ENCODE measurements at regions not wholly inside any gene's neighbourhood (a gene's known extent, or its start where the extent isn't known, plus 50 kb on each side); places are given as distances from the start of the nearest gene placed in this dataset.

DNA sequence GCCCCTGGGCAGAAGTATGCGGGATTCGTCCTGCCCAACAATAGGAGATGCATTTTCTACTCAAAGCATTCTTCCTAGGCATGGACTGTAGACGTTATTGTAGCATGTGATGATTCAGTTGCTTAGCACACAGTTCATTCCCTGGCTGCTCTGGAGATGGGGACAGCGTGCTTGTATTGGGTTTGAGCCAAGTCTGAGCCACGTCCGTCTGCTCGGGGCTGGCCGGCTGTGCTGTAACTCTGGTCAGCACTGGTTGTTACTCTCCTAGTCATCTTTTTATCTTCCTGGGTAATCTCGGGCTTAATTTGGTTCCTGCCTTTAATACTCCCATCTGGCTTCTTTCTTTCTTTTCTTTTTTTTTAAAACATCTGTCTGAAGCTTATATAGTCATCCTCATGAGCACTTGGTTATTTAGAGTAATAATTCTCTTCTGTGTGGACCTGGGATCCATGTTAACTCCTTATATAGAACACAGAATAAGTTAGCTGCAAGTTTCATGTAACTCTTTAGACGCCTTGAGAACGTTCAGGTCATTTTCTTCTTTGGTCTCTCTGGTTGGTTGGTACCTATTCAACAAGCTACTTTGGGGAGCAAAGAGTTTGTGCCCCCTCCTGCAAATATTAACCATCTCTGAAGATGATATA is 118.8 kb upstream of the RPS23 start:
- no peak for DNase-seq (ENCODE audit: low read depth)

DNA sequence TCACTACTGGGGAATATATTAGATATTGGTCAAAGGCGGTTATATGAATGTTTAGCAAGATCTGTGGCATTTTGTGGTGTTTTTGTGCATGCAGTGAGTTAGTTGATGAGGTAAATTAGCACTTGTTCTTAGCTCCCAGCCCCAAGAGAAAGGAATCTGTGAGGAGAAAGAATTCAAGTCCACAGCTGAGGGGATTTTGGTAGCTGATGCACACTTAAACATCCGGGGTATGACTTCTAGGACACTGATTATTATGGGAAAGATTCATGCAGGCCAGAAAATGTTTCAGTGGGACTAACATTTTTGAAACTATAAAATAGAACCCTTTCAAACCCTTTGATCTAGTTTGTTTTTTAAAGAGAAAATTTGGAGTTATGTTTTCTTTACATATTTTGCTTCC is 118.2 kb upstream of the RPS23 start:
- DNase-seq (ENCODE audit: low read depth) = no peak

DNA sequence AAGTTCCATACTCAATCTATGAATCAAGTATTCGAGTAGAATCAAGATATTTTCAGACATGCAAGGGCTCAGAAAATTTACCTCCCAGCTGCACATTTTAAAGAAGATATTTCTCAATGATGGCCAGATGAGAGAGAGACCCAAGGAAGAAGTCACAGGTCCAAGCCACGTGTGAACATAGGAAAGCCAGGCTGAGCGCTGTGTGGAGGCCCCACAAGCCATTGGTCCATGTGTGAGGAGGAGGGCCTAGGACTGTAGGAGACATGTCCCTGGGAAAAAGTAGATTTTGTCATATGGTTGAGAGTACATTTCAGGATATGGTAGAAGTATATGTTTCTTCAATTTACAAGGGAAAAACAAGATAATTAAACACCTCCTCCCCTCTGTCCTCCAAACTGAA is 115.8 kb upstream of the RPS23 start:
- no peak for DNase-seq (ENCODE audit: low read depth)

DNA sequence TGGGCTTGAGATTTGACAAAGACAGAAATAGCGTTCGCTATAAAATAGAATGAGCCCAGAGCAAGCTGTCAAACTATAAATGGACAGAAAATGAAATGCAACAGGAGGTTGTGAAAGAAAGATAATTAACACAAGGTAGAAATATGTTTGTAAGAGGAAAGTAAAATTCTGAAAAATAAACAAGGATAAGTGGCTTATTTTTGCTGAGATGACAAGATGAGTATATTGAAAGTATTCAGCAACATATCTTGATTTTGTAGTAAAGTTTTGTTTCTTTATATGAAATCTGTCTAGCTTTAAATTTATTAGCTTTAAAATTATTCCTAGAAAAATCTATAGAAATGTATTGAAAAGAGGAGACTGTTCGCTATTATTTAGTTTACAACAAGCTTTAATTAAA is 111.9 kb upstream of the RPS23 start:
- no peak for DNase-seq (ENCODE audit: low read depth)

DNA sequence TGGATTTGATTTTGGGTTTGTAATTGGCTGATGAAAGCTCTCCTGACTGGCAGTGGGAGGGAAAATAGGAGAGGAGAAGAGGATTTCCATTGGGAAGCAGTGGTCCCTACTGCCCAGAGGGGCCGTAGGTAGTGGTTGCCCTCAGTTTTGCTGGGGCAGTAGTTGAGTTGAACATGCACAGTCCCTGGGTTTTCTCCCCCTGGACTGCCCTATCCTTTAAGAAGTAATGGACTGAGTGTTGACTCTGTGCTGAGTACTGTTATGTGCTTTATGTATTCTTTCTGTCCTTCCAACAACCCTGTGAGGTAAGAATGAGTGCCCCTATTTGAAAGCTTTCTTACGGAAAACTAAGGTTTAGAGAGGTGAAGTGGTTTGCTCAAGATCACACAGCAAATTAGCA is 111.2 kb upstream of the RPS23 start:
- DNase-seq (ENCODE audit: low read depth) = no peak

DNA sequence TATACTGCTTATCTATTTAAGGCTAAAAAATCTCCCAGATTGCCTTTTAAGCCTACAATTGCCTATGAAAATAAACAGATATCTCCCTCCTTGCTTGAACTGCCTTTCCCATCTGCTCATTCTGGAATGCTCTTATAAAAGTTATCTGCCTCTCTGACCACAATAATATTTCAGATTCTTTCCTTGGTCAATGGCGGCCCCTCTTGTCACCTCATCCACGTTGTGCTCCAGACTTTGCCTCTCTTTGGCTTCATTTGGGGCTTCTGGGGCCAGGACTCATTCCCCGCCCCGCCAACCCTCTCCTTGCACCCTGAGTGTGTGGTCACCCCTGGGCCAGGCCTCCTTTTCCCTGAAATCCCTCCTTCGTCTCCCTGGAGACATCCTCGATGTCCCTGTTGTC is 110.0 kb upstream of the RPS23 start:
- DNase-seq (ENCODE audit: low read depth) = no peak

DNA sequence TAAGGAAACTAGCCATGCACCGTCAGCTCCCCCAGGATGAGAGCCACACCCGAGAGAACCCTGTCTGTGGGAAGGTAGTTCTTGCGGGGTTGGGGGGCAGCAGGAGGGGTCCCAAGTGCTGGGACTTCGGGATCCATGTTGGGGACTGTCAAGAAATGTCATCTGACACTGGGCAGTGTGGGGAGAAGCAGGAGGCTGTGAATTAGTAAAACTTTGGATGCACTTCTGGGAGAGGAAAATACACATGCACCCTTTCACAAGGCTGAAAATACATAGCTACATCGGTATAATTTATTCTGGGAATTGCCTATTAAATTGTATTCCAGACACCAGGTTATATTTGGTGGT is 109.6 kb upstream of the RPS23 start:
- no peak for DNase-seq (ENCODE audit: low read depth)

DNA sequence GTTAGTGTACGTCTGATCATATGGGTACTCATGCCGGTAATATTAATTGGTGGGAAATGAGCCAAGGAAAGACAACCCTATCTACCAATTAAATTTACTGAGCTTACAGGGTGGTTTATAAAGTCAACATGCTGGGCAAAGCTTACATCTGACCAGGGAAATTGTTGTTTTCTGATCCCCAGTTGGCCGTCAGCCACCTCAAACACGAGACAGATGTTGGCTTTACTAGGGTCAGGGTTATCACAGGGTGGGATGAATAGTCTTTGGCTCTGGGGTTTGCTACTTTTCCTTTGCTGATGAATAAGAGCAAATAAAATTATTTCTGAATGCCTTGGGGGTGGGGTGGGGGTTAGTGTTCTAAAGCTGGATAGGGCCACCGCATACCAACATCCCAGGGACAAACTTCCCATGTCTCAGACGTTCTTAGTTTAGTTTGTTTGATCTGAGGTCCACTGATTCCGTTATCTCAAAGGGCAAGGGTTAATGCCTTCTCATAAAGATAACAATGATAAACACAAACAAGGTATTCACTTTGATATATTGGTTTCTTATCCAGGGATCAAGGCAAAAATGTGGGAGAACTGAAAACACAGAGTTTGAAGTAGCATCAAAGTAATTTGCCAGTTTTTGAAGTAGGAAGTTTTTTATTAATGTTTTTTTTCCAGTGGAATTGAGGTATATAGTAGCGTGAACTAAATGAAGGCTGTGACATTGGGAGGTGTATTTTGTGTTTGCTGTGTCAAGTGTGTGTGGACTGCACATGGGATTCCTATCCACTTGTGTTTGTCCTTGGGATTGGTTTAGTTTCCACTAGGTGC is 109.1 kb upstream of the RPS23 start:
- DNase-seq (ENCODE audit: low read depth) = no peak

DNA sequence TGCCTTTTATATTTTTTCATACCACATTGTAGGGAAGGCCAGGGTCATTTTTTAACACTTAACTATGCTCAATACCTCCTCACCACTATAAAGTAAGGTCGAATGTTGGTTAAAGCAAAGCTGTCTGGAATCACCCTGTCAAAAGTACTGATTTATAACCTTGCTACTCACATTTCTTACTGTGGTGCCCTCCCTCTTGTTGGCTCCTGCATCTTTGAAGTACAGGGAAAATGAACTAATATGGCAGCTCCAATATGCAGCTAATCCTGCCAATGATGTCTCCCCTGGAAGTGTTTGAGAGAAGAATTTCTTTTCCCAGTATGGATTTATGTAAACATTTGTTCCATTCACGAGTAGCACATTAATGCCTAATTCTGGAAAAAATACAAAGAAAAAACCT is 108.4 kb upstream of the RPS23 start:
- DNase-seq (ENCODE audit: low read depth) = no peak

DNA sequence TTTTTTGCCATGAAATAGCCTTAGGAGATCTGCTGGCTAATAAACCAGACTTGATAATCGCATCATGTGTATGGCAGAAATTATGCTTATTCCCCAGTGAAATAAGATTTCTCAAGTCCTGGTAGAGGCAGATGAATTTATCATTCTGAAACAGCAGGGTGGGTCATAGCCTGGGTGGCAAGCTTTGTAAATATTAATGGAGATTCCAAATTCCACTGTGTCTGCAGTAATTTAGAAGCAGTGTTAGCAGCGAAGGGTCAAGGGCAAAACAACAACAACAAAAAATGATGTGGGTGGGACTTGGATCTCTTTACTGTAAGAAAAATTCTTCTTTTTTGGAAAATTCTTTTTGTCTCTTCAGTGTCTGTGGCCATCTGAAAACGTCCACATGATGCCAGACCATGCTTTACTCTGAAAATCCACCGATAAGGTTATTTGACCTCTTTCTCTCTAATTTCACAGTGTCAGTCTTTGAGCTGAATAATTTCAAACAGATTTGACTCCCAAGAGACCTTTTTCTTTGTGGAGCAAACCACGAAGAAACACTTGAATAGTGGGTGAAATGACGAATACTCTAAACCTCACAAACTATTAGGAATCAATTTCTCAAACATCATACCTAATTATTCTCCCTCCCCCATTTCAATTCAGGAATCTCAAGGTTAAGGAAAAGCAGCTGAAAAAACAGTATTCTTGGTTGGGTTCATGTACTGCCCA is 106.0 kb upstream of the RPS23 start:
- no peak for DNase-seq (ENCODE audit: low read depth)

DNA sequence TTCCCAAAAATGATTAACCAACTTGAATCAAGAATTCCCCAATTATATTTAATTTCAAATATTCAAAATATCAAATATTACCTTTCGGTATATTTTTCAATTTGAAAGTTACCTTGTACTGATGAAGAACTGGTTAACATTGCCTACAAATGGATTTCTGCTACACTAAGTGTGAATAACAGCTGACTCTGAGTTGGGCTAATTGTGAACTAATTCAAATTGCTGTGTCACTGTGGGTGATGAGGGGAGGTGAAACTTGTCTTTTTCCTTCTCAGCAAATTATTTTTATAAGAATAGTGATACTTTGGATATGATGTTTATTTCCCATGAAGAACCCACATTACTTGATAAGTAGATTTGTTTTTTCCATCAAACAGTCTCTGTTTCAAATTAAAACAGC is 103.4 kb upstream of the RPS23 start:
- no peak for DNase-seq (ENCODE audit: low read depth)

DNA sequence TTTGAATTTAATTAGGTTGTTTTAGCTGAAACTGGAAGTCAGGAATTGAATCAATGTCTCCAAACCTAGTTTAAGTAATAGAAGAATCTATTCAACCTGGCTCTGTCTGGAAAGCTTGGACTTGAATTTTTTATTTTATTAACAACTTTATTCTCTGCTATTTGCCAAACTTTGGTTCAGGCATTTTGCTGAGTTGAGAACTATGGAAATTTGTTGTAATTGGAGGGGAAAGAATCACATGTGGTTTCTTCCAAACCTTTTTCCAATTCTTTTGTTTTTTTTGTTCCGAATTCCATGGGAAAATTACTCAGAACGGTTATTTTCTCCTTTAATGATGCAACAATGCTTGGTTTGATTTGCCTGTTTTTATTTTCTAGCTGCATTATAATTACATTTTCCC is 98.2 kb upstream of the RPS23 start:
- no peak for DNase-seq (ENCODE audit: low read depth)

DNA sequence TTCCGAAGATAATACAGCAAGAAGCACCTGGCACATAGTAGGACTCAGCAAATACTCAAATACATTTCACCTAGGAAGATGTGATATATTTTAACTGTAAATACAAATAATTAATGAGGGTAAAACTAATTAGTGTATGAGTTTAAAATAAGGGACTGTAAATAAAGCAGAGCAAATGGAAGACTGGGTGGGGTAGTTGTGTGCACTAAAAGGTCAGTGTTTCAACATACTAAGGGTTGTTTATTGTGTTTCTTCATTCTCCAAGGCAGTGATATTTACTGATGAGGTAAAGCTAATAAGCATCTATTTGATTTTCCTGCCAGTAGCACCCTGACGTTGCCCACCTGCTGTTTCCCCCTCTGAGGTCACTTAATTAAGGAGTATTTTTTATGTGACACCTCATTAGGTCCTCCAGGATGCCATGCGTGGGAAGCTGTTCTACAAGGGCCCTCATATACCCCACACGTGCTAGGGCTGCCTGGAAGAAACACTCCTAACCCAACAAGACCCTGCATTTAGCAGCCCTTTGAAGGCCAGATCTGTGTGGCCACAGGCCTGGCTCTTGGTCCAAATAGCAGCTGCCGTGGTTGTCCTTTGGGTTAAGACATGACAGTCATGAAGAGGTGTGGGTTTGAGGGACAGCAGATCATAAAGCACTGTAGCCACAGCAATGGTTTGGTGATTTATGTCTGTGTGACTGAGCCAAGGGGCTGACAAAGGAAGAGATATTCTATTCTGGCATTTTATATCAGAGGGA is 97.5 kb upstream of the RPS23 start:
- no peak for DNase-seq (ENCODE audit: low read depth)

DNA sequence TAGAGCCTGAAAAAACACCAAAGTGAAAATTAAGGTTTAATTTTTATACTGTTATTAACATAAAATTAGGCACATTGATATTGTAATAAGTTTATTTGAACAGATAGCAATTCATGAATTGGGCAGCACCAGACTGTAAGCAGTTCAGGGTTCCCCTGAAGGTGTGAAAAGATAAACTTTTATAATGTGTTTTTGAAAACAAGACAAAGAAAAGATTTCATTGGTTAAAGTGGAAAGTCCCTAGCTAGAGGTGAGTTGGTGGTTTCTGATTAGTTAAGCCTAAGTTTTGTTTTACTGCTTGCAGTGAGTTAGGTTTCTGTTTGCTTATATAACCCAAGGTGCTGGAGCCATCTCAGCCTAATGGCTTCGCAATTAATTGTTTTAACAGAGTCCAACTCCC is 96.5 kb upstream of the RPS23 start:
- no peak for DNase-seq (ENCODE audit: low read depth)

DNA sequence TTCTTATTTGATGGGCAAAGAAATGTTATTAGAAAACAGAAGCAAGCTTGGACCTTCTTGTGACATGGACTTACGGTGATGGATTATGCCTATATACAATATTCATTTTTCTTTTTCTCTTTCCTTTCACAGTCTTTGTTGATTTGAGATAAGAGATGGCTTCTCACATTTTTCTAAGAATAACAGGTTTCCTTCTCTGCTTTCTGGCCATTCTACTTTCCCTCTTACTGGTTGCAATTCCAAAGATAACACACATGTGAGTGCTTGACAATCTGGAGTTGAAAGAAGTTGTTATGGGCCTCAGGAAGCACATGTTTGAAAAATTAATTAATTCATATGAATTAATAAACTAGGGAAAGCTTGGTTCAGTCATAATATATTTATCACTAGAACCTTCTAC is 89.8 kb upstream of the RPS23 start:
- DNase-seq (ENCODE audit: low read depth) = no peak

DNA sequence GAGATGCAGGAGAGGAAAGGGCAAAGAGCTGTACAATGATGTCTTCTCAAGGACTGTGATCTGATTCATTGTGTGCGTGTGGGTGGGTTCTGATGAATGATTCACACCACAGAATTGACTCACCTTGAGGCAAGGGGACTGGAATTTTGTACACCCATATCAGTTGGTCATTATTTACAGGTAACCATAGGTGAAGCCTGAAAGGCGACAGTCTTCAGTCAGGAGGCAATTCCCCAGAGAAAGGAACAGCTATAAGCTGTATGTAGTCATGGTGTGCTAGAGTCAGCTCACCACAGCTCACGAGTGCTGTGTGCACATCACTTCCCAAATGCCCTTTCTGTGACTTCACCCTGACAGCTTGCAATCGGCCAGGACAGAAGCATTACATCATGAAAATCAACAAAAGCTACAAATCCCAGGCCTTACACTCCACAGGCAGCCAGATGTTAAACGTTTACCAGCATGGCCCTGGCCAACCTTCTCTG is 87.6 kb upstream of the RPS23 start:
- DNase-seq (ENCODE audit: low read depth) = no peak

DNA sequence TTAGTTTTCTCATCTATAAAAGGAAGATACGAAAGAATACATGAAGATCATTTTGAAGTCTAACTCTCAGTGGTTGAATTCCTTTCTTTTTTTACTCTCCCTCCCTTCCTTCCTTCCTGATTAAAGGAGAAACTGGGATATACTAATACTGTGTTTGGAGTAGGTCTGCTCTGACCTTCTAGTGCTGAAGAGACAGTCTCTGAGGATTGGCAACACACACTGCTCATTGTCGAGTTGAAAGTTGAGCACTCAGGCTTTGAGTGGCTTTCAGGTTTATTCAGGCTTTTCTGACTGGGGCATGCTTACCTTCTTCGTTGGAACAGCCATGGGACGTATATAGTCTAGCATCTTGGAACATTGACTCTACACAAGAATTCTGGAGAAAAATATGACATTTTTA is 86.9 kb upstream of the RPS23 start:
- DNase-seq (ENCODE audit: low read depth) = no peak

DNA sequence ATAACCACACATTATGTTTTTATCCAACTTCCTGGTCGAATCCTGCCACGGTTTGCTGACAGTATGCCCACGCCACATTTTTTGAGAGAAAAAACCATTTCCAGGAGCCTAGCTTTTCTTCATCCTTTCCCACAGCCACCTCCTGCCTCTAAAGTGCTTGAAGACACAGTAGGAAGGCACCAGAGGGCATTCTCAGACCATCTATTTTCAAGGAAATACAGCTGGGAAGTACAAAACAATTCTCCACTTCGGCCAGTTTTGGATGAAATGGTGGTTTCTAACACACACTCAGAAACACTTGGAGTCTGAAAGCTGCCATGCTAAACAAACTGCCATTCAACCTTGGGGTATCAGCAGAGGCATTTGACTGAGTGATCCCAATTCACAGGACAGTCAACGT is 86.3 kb upstream of the RPS23 start:
- DNase-seq (ENCODE audit: low read depth) = no peak

DNA sequence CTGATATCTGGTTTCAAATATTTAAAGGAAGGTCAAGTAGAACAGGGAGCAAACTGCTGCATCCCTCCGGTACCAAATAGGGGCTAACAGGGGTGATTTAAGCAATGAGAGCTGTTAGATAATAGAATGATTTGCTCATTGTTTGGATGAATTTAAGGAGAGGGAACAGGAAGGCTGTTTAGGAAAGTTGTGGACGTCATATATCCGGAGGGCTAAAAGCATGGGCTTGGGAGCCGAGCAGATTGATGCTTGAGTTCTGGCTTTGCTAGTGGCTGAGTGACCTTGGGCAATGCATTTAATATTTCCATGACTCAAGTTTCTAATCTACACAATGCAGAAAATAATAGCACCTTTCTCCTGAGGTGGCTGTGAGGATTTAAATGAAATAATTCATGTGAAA is 85.4 kb upstream of the RPS23 start:
- no peak for DNase-seq (ENCODE audit: low read depth)

DNA sequence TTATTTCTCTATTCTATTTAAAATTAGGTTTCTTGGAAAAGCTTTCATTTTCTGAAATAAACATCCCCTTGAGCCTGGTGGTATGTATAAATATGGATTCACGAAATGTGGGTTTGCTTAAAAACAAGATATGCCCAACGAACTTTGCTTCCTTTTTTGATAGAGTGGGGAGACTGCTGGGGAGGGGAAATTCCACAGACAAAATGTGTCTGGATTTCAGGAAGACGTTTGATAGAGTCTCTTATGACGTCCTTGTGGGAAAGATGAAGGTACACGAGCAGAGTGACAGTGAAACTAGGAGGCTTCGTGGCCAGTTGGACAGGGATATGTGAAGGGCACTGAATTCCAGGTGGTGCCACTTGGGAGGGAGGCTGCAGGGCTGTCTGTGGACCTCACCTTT is 84.5 kb upstream of the RPS23 start:
- DNase-seq (ENCODE audit: low read depth) = no peak

DNA sequence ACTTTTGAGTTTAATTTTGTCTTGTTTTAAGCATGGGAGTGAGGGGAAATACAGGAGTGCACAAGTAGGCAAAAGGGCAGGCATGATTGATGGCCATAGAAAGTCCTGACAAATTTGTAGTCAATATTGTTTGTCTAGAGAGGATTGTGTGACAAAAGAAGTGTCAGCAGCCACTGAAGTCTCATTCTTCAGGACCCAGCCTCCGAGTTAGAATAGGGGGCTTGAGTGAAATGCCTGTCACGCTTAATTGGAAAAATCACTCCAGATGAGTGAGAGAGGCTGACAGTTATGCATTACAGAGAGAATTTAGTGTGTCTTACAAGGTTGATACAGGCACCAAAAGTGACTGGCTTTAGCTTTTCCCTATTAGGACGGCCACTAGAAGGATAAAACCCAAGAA is 81.9 kb upstream of the RPS23 start:
- no peak for DNase-seq (ENCODE audit: low read depth)

DNA sequence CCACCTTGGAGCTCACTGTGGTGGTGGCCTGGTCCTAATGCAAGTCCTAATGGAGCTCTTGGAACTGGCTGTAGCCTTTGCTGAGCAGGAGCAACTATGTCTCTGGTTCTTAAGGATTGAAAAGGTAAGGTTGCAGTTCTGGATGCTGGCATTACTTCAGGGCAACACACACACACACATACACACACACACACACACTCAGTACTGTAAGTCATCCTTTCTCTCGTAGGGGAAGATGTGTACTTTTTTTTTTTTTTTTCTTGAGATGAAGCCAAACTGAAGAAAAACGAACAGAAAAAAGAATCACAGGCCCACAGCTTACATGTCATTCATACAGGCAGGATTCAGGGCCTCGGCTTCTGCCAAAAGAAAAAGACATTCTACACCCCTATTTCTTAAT is 81.1 kb upstream of the RPS23 start:
- no peak for DNase-seq (ENCODE audit: low read depth)

DNA sequence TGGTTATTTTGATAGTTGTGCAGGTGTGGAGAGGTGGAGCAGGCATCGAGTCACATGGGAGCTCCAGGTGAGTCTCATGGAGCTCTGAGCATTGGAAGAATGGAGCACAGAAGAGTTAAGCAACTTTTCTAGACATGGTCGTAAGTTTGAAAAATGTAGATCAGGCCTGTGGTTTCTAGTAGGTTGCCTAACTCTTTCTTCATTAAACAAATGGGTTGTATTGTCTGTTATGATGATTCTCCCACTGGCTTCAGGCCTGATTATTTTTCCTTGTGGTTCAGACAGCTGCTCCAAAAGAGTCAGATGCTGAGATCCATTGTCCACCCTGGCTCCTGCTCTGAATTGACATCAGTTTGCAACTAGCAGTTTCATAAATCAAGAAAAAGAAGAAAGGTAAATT is 80.3 kb upstream of the RPS23 start:
- no peak for DNase-seq (ENCODE audit: low read depth)
